GM23338 (cell line): ENCODE measurements at regions not wholly inside any gene's neighbourhood (a gene's known extent, or its start where the extent isn't known, plus 50 kb on each side); places are given as distances from the start of the nearest gene placed in this dataset.

Experiments used
- ATAC-seq: fragments of 200-7000 bp; cut with Tn5 transposase; 3 replicates; pipeline ENCODE4 v1.9.1; 2020
- DNase-seq: peaks from one replicate; pipeline ENCODE4 v3.0.0-alpha.2; 2015; ENCODE audit warnings: low spot score
- H2AFZ ChIP-seq: fragments of 200-600 bp; sonication (generic); 2 replicates; pipeline ENCODE4 v1.8.0; 2016; ENCODE audit warnings: antibody characterized with exemption, mild to moderate bottlenecking, moderate library complexity
- H3F3A ChIP-seq: fragments of 200-600 bp; sonication (generic); replicated peaks from 2 replicates; pipeline ENCODE4 v1.8.0; 2017; ENCODE audit warnings: antibody characterized with exemption, mixed run types, low read depth
- H3K27ac ChIP-seq: fragments of 200-600 bp; sonication (generic); 2 replicates; pipeline ENCODE4 v1.6.1; 2016; ENCODE audit warnings: low read depth
- H3K27me3 ChIP-seq: fragments of 200-600 bp; sonication (generic); 2 replicates; pipeline ENCODE4 v1.8.0; 2016; ENCODE audit warnings: mild to moderate bottlenecking, mixed run types, moderate library complexity; ENCODE audit not compliant: insufficient read depth
- H3K36me3 ChIP-seq: fragments of 200-600 bp; sonication (generic); 2 replicates; pipeline ENCODE4 v1.8.0; 2016; ENCODE audit warnings: mild to moderate bottlenecking; ENCODE audit not compliant: insufficient read depth
- H3K4me1 ChIP-seq: fragments of 200-600 bp; sonication (generic); 2 replicates; pipeline ENCODE4 v1.8.0; 2016; ENCODE audit warnings: mild to moderate bottlenecking, moderate library complexity; ENCODE audit not compliant: insufficient read depth
- H3K4me2 ChIP-seq: fragments of 200-600 bp; sonication (generic); 2 replicates; pipeline ENCODE4 v1.7.1; 2017; ENCODE audit warnings: mixed run types
- H3K4me3 ChIP-seq: fragments of 200-600 bp; sonication (generic); 2 replicates; pipeline ENCODE4 v1.6.1; 2016; ENCODE audit warnings: mixed run types
- H3K79me2 ChIP-seq: fragments of 200-600 bp; sonication (generic); replicated peaks from 2 replicates; pipeline ENCODE4 v1.8.0; 2017; ENCODE audit warnings: mild to moderate bottlenecking; ENCODE audit not compliant: insufficient read depth
- H3K9me2 ChIP-seq: fragments of 200-600 bp; sonication (generic); 2 replicates; pipeline ENCODE4 v1.8.0; 2017; ENCODE audit not compliant: insufficient read depth
- H4K20me1 ChIP-seq: fragments of 200-600 bp; sonication (generic); replicated peaks from 2 replicates; pipeline ENCODE4 v1.8.0; 2017; ENCODE audit warnings: mild to moderate bottlenecking; ENCODE audit not compliant: insufficient read depth
- H3K27ac Mint-ChIP-seq: 2 replicates; pipeline ENCODE4 v1.8.0; 2020; ENCODE audit warnings: inconsistent platforms, mild to moderate bottlenecking, moderate library complexity, mixed read lengths
- H3K27me3 Mint-ChIP-seq: 3 replicates; pipeline ENCODE4 v1.8.0; 2022; ENCODE audit warnings: low read depth, mild to moderate bottlenecking, moderate library complexity, mixed read lengths, inconsistent platforms; ENCODE audit not compliant: insufficient read depth, poor library complexity
- H3K36me3 Mint-ChIP-seq: 3 replicates; pipeline ENCODE4 v1.8.0; 2021; ENCODE audit warnings: low read depth, mild to moderate bottlenecking, inconsistent platforms, moderate library complexity, mixed read lengths
- H3K4me1 Mint-ChIP-seq: 3 replicates; pipeline ENCODE4 v1.8.0; 2020; ENCODE audit warnings: mild to moderate bottlenecking, inconsistent platforms, mixed read lengths
- H3K4me3 Mint-ChIP-seq: 3 replicates; pipeline ENCODE4 v1.8.0; 2021; ENCODE audit warnings: moderate library complexity, mild to moderate bottlenecking, inconsistent platforms, mixed read lengths
- H3K9me3 Mint-ChIP-seq: 3 replicates; pipeline ENCODE4 v1.8.0; 2020; ENCODE audit warnings: moderate library complexity, mild to moderate bottlenecking, inconsistent platforms, mixed read lengths
- CREB1 ChIP-seq: fragments of 250-450 bp; sonication (Bioruptor Pico); IDR thresholded peaks from 2 replicates; pipeline ENCODE4 v1.5.0; 2020; ENCODE audit warnings: low read depth, mild to moderate bottlenecking, moderate library complexity
- EZH2 ChIP-seq: fragments of 200-600 bp; sonication (generic); IDR thresholded peaks from one replicate; pipeline ENCODE4 v1.8.0; 2017; ENCODE audit warnings: antibody characterized with exemption, mild to moderate bottlenecking, low read depth; ENCODE audit not compliant: unreplicated experiment
- EZH2phosphoT487 ChIP-seq: fragments of 200-600 bp; sonication (generic); IDR thresholded peaks from one replicate; pipeline ENCODE4 v1.8.1; 2018; ENCODE audit warnings: antibody characterized with exemption; ENCODE audit not compliant: unreplicated experiment
- JUNB ChIP-seq: IDR thresholded peaks from one replicate; pipeline ENCODE4 v1.6.1; 2016; ENCODE audit warnings: antibody characterized with exemption; ENCODE audit not compliant: unreplicated experiment
- NANOG ChIP-seq: IDR thresholded peaks from 2 replicates; pipeline ENCODE4 v1.6.1; 2016; ENCODE audit warnings: antibody characterized with exemption, borderline replicate concordance
- POLR2AphosphoS5 ChIP-seq: IDR thresholded peaks from 2 replicates; pipeline ENCODE4 v1.6.1; 2016; ENCODE audit warnings: antibody characterized with exemption, low read depth
- STAT1 ChIP-seq: IDR thresholded peaks from one replicate; pipeline ENCODE4 v1.6.1; 2016; ENCODE audit warnings: antibody characterized with exemption; ENCODE audit not compliant: unreplicated experiment
- ZNF114 ChIP-seq: fragments of 250-450 bp; sonication (Bioruptor Pico); IDR thresholded peaks from 2 replicates; pipeline ENCODE4 v1.5.0; 2020; ENCODE audit warnings: mild to moderate bottlenecking, moderate library complexity
- ZNF331 ChIP-seq: fragments of 250-450 bp; sonication (Bioruptor Pico); IDR thresholded peaks from 2 replicates; pipeline ENCODE4 v1.5.0; 2020; ENCODE audit warnings: low read depth, mild to moderate bottlenecking, moderate library complexity
- TF ChIP-seq, protein P1 (sequence below): fragments of 250-450 bp; sonication (Bioruptor Pico); IDR thresholded peaks from 2 replicates; pipeline ENCODE4 v1.5.0; 2020; ENCODE audit warnings: mild to moderate bottlenecking, moderate library complexity
- TF ChIP-seq, protein P2 (sequence below): IDR thresholded peaks from one replicate; pipeline ENCODE4 v1.6.1; 2018; ENCODE audit warnings: antibody characterized with exemption; ENCODE audit not compliant: unreplicated experiment
- TF ChIP-seq, protein P3 (sequence below), 2 experiments: fragments of 200-600 bp in 1 of 2; sonication (generic) in 1 of 2; conservative IDR thresholded peaks; 2 replicates each; pipeline versions ENCODE4 v1.5.1 to v1.6.1; 2016 to 2017; ENCODE audit warnings: antibody characterized with exemption in 2 of 2, low read depth in 2 of 2, mild to moderate bottlenecking in 2 of 2, moderate library complexity in 1 of 2
- TF ChIP-seq, protein P4 (sequence below): IDR thresholded peaks from 2 replicates; pipeline ENCODE4 v1.6.1; 2016; ENCODE audit warnings: antibody characterized with exemption

DNA sequence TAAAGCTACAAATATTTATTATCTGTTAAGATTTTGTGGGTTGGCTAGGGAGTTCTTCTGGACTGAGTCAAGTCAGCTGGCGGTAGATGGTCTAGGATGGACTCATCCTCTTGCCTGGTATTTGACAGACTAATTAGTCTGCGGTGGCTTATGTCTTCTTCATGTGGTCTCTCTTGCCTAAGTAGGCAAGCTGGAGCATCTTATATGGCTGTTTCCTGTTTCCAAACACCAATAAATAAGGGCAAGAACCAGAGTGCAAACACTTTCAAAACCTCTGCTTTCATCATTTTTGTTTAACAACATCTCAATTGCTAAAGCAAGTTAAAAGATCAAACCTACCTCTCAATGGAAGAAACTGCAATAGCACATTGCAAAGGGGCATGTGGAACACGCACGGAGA, 484.8 kb downstream of the PTPRC start:
- no peaks in the 10 kb centered on the region for H3K36me3 Mint-ChIP-seq
- H3K4me3 Mint-ChIP-seq, result no peak overlapping the region
- H3K4me3 ChIP-seq, result no peak overlapping the region
- no peaks in the 10 kb centered on the region for H3K36me3 ChIP-seq
- no peaks in the 10 kb centered on the region for H3K9me2 ChIP-seq
- no peaks in the 10 kb centered on the region for H3K9me3 Mint-ChIP-seq
- no peaks in the 10 kb centered on the region for H3K27me3 ChIP-seq
- no peaks in the 10 kb centered on the region for H3K27me3 Mint-ChIP-seq
- H3K79me2 ChIP-seq, result no peaks in the 10 kb centered on the region
- TF ChIP-seq EZH2, result no peak
- no peak for TF ChIP-seq NANOG
- TF ChIP-seq, protein P1, sequence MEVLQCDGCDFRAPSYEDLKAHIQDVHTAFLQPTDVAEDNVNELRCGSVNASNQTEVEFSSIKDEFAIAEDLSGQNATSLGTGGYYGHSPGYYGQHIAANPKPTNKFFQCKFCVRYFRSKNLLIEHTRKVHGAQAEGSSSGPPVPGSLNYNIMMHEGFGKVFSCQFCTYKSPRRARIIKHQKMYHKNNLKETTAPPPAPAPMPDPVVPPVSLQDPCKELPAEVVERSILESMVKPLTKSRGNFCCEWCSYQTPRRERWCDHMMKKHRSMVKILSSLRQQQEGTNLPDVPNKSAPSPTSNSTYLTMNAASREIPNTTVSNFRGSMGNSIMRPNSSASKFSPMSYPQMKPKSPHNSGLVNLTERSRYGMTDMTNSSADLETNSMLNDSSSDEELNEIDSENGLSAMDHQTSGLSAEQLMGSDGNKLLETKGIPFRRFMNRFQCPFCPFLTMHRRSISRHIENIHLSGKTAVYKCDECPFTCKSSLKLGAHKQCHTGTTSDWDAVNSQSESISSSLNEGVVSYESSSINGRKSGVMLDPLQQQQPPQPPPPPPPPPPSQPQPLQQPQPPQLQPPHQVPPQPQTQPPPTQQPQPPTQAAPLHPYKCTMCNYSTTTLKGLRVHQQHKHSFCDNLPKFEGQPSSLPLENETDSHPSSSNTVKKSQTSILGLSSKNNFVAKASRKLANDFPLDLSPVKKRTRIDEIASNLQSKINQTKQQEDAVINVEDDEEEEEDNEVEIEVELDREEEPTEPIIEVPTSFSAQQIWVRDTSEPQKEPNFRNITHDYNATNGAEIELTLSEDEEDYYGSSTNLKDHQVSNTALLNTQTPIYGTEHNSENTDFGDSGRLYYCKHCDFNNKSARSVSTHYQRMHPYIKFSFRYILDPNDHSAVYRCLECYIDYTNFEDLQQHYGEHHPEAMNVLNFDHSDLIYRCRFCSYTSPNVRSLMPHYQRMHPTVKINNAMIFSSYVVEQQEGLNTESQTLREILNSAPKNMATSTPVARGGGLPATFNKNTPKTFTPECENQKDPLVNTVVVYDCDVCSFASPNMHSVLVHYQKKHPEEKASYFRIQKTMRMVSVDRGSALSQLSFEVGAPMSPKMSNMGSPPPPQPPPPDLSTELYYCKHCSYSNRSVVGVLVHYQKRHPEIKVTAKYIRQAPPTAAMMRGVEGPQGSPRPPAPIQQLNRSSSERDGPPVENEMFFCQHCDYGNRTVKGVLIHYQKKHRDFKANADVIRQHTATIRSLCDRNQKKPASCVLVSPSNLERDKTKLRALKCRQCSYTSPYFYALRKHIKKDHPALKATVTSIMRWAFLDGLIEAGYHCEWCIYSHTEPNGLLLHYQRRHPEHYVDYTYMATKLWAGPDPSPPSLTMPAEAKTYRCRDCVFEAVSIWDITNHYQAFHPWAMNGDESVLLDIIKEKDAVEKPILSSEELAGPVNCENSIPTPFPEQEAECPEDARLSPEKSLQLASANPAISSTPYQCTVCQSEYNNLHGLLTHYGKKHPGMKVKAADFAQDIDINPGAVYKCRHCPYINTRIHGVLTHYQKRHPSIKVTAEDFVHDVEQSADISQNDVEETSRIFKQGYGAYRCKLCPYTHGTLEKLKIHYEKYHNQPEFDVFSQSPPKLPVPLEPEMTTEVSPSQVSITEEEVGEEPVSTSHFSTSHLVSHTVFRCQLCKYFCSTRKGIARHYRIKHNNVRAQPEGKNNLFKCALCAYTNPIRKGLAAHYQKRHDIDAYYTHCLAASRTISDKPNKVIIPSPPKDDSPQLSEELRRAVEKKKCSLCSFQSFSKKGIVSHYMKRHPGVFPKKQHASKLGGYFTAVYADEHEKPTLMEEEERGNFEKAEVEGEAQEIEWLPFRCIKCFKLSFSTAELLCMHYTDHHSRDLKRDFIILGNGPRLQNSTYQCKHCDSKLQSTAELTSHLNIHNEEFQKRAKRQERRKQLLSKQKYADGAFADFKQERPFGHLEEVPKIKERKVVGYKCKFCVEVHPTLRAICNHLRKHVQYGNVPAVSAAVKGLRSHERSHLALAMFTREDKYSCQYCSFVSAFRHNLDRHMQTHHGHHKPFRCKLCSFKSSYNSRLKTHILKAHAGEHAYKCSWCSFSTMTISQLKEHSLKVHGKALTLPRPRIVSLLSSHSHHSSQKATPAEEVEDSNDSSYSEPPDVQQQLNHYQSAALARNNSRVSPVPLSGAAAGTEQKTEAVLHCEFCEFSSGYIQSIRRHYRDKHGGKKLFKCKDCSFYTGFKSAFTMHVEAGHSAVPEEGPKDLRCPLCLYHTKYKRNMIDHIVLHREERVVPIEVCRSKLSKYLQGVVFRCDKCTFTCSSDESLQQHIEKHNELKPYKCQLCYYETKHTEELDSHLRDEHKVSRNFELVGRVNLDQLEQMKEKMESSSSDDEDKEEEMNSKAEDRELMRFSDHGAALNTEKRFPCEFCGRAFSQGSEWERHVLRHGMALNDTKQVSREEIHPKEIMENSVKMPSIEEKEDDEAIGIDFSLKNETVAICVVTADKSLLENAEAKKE (CRISPR knock-in tag), result no peak
- TF ChIP-seq, protein P2, sequence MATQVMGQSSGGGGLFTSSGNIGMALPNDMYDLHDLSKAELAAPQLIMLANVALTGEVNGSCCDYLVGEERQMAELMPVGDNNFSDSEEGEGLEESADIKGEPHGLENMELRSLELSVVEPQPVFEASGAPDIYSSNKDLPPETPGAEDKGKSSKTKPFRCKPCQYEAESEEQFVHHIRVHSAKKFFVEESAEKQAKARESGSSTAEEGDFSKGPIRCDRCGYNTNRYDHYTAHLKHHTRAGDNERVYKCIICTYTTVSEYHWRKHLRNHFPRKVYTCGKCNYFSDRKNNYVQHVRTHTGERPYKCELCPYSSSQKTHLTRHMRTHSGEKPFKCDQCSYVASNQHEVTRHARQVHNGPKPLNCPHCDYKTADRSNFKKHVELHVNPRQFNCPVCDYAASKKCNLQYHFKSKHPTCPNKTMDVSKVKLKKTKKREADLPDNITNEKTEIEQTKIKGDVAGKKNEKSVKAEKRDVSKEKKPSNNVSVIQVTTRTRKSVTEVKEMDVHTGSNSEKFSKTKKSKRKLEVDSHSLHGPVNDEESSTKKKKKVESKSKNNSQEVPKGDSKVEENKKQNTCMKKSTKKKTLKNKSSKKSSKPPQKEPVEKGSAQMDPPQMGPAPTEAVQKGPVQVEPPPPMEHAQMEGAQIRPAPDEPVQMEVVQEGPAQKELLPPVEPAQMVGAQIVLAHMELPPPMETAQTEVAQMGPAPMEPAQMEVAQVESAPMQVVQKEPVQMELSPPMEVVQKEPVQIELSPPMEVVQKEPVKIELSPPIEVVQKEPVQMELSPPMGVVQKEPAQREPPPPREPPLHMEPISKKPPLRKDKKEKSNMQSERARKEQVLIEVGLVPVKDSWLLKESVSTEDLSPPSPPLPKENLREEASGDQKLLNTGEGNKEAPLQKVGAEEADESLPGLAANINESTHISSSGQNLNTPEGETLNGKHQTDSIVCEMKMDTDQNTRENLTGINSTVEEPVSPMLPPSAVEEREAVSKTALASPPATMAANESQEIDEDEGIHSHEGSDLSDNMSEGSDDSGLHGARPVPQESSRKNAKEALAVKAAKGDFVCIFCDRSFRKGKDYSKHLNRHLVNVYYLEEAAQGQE, result no peak
- TF ChIP-seq, protein P3, sequence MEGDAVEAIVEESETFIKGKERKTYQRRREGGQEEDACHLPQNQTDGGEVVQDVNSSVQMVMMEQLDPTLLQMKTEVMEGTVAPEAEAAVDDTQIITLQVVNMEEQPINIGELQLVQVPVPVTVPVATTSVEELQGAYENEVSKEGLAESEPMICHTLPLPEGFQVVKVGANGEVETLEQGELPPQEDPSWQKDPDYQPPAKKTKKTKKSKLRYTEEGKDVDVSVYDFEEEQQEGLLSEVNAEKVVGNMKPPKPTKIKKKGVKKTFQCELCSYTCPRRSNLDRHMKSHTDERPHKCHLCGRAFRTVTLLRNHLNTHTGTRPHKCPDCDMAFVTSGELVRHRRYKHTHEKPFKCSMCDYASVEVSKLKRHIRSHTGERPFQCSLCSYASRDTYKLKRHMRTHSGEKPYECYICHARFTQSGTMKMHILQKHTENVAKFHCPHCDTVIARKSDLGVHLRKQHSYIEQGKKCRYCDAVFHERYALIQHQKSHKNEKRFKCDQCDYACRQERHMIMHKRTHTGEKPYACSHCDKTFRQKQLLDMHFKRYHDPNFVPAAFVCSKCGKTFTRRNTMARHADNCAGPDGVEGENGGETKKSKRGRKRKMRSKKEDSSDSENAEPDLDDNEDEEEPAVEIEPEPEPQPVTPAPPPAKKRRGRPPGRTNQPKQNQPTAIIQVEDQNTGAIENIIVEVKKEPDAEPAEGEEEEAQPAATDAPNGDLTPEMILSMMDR (conservative IDR thresholded peaks at IDR 0.05; ENCODE audit: low read depth in 2 of 2), result no peak
- no peak for TF ChIP-seq JUNB
- no peak for TF ChIP-seq STAT1
- TF ChIP-seq ZNF114, result no peak
- TF ChIP-seq, protein P4, sequence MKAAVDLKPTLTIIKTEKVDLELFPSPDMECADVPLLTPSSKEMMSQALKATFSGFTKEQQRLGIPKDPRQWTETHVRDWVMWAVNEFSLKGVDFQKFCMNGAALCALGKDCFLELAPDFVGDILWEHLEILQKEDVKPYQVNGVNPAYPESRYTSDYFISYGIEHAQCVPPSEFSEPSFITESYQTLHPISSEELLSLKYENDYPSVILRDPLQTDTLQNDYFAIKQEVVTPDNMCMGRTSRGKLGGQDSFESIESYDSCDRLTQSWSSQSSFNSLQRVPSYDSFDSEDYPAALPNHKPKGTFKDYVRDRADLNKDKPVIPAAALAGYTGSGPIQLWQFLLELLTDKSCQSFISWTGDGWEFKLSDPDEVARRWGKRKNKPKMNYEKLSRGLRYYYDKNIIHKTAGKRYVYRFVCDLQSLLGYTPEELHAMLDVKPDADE, result no peak
- TF ChIP-seq CREB1 (CRISPR knock-in tag), result no peak
- TF ChIP-seq EZH2phosphoT487, result no peak
- no peak for TF ChIP-seq ZNF331 (CRISPR knock-in tag)
- TF ChIP-seq POLR2AphosphoS5, result no peak
- no peaks in the 10 kb centered on the region for H3K4me1 ChIP-seq
- no peak overlapping the region for H3K27ac Mint-ChIP-seq
- H3K27ac ChIP-seq, result no peak overlapping the region
- no peak overlapping the region for H2AFZ ChIP-seq
- no peaks in the 10 kb centered on the region for H3F3A ChIP-seq
- no peak for ATAC-seq
- no peak overlapping the region for H3K4me2 ChIP-seq
- DNase-seq, result no peak
- no peaks in the 10 kb centered on the region for H4K20me1 ChIP-seq
- peaks cover 2% of the 10 kb centered on the region; the same call in 2 of the 3 replicates for H3K4me1 Mint-ChIP-seq
